Spleen (tissue), 11 donors: ENCODE measurements at regions not wholly inside any gene's neighbourhood (a gene's known extent, or its start where the extent isn't known, plus 50 kb on each side); places are given as distances from the start of the nearest gene placed in this dataset.

Source experiments
- DNase-seq: peaks from one replicate; pipeline ENCODE4 v3.0.0-alpha.2; 2020
- H3K27ac ChIP-seq, 8 donors: fragments of 200-600 bp; sonication (generic) in 7 of 8; 1 replicate in 4 of 8; 2 replicates in 4 of 8; pipeline versions ENCODE4 v1.5.0 to v1.8.0; 2016 to 2021; ENCODE audit warnings: inconsistent platforms in 4 of 8, mild to moderate bottlenecking in 4 of 8, moderate library complexity in 1 of 8
- H3K27me3 ChIP-seq, 7 donors: fragments of 200-600 bp; sonication (generic) in 6 of 7; replicated peaks in 1 of 7; 1 replicate in 4 of 7; 2 replicates in 3 of 7; pipeline versions ENCODE4 v1.5.0 to v1.8.0; 2016 to 2021; ENCODE audit warnings: inconsistent platforms in 3 of 7, mild to moderate bottlenecking in 1 of 7
- H3K36me3 ChIP-seq, 6 donors: fragments of 200-600 bp; sonication (generic) in 5 of 6; 1 replicate in 4 of 6; 2 replicates in 2 of 6; pipeline versions ENCODE4 v1.5.0 to v1.8.0; 2016 to 2021; ENCODE audit warnings: inconsistent platforms in 2 of 6
- H3K4me1 ChIP-seq, 6 donors: fragments of 200-600 bp; sonication (generic) in 5 of 6; 1 replicate in 3 of 6; 2 replicates in 3 of 6; pipeline versions ENCODE4 v1.5.0 to v1.8.0; 2016 to 2021; ENCODE audit warnings: inconsistent platforms in 3 of 6
- H3K4me3 ChIP-seq, 8 donors: fragments of 200-600 bp; sonication (generic) in 7 of 8; 1 replicate in 4 of 8; 2 replicates in 4 of 8; pipeline versions ENCODE4 v1.5.0 to v1.8.0; 2016 to 2021; ENCODE audit warnings: inconsistent platforms in 4 of 8, mild to moderate bottlenecking in 4 of 8, moderate library complexity in 2 of 8
- H3K9me3 ChIP-seq, 8 donors: fragments of 200-600 bp; sonication (generic) in 7 of 8; 1 replicate in 4 of 8; 2 replicates in 4 of 8; pipeline versions ENCODE4 v1.5.0 to v1.8.0; 2016 to 2021; ENCODE audit warnings: inconsistent platforms in 4 of 8
- POLR2A ChIP-seq, 3 donors: fragments of 450-650 bp; IDR thresholded peaks; one replicate each; pipeline ENCODE4 v1.5.1; 2017; ENCODE audit warnings: antibody characterized with exemption in 3 of 3, mild to moderate bottlenecking in 1 of 3
- POLR2AphosphoS5 ChIP-seq, 3 donors: sonication (generic); formaldehyde crosslinking; IDR thresholded peaks; one replicate each; pipeline ENCODE4 v1.5.1; 2017; ENCODE audit warnings: antibody characterized with exemption in 3 of 3
- WGBS, 5 donors: extraction: QIAGEN DNeasy Blood & Tissue Kit in 3 of 5; methylation state at CpG; one replicate each; pipeline versions ENCODE4 v1.1.5 to v1.1.7; 2013 to 2018; 5-methylcytosine and 5-hydroxymethylcytosine counted together
- intact Hi-C: fragments of 100-400 bp; cut with DNase I; formaldehyde crosslinking; loops from one replicate; pipeline ENCODE4 v1.15.0; 2023; ENCODE audit warnings: low total_unique reads
- TF ChIP-seq, protein P1 (sequence below), 11 experiments: fragments of 200-600 bp in 7 of 11; fragments of 450-650 bp in 4 of 11; sonication (generic) in 4 of 11; IDR thresholded peaks in 8 of 11; conservative IDR thresholded peaks in 3 of 11; 1 replicate in 7 of 11; 2 replicates in 4 of 11; pipeline versions ENCODE4 v1.4.0 to v1.8.0; 2016 to 2021; ENCODE audit warnings: antibody characterized with exemption in 11 of 11, inconsistent platforms in 4 of 11, mild to moderate bottlenecking in 1 of 11
- donor health status: healthy with polysubstance abuse.
- donor health status: DM: no; HTN: no; CAD: no; lungs with moderate emphysema.
- donor health status: DM: no; HTN: no; CAD: no.
- donor health status: Bipolar disorder and iron deficiency.
- donor health status: healthy.
- donor health status: DM: no; HTN: no; CAD: no.
- donor health status: DM: yes; HTN: yes; CAD: no.

DNA sequence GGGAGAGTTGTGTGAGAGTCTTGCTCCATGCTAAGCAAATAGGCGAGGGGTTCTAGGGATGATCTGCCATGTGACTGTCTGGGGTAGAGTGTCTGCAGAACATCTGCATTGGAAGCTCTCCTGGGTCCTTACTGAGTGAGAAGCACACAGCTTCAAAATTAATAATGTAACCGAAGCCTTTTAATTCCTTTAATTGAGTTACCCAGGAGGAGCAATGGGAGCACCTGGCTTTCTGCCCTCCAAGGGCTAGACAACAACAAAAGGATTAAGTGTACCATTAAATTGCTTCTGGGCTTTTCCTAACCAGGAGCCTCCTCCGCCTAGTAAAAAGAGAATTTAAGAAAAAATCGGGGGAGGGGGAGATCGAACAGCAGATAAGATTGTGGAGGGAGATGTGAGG lies 102.0 kb upstream of the TBX20 start:
- Histone ChIP-seq H3K9me3 (peaks cover 0 to 9% (median 0%) of the 10 kb centered on the region in 8 donors), H3K4me1 (no peaks in the 10 kb centered on the region), H3K4me3 (no peak overlapping the region), H3K36me3 (no peaks in the 10 kb centered on the region), H3K27ac (no peak overlapping the region), H3K27me3 (peaks cover 0 to 7% (median 0%) of the 10 kb centered on the region in 7 donors)
- no peak for TF ChIP-seq POLR2AphosphoS5 (IDR thresholded peaks at IDR 0.05)
- TF ChIP-seq, protein P1, sequence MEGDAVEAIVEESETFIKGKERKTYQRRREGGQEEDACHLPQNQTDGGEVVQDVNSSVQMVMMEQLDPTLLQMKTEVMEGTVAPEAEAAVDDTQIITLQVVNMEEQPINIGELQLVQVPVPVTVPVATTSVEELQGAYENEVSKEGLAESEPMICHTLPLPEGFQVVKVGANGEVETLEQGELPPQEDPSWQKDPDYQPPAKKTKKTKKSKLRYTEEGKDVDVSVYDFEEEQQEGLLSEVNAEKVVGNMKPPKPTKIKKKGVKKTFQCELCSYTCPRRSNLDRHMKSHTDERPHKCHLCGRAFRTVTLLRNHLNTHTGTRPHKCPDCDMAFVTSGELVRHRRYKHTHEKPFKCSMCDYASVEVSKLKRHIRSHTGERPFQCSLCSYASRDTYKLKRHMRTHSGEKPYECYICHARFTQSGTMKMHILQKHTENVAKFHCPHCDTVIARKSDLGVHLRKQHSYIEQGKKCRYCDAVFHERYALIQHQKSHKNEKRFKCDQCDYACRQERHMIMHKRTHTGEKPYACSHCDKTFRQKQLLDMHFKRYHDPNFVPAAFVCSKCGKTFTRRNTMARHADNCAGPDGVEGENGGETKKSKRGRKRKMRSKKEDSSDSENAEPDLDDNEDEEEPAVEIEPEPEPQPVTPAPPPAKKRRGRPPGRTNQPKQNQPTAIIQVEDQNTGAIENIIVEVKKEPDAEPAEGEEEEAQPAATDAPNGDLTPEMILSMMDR (IDR thresholded peaks at IDR 0.05 in 8 of 11, conservative IDR thresholded peaks at IDR 0.05 in 3 of 11) = no peak
- no peak for TF ChIP-seq POLR2A (IDR thresholded peaks at IDR 0.05)
- no peak for DNase-seq
- intact Hi-C loops = no loop called here
- 78 to 92% (median 85%) methylated on average over 5 of the region's 5 CpGs for WGBS, 5 donors

DNA sequence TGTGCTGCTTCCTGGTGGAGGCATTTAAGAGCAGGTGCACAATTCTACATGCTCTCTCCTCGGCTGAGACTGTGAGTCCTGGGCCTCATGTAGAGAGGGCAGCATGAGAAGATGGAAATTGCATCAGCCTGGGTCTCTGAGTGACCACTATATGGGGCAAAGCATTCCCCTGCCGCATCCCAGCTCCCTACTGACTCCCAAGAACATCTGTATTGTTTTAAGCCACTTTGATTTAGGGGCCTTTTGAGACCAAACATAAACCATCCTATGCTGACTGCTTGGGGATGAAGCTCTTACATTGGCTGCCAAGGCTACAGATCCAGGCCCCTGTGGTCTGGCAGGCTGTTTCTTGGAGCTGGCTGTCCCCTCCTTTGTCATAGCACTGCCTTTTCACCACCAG lies 101.3 kb upstream of the TBX20 start:
- 63 to 92% (median 84%) methylated on average over 2 of the region's 2 CpGs for WGBS, 5 donors
- Histone ChIP-seq H3K4me1 (no peaks in the 10 kb centered on the region), H3K36me3 (no peaks in the 10 kb centered on the region), H3K27me3 (peaks cover 0 to 7% (median 0%) of the 10 kb centered on the region in 7 donors), H3K9me3 (peaks cover 0 to 9% (median 0%) of the 10 kb centered on the region in 8 donors), H3K27ac (no peak overlapping the region), H3K4me3 (no peak overlapping the region)
- TF ChIP-seq POLR2A (IDR thresholded peaks at IDR 0.05) = no peak
- TF ChIP-seq, protein P1 (IDR thresholded peaks at IDR 0.05 in 8 of 11, conservative IDR thresholded peaks at IDR 0.05 in 3 of 11) = no peak
- TF ChIP-seq POLR2AphosphoS5 (IDR thresholded peaks at IDR 0.05) = no peak
- intact Hi-C loops = no loop called here
- DNase-seq = no peak

DNA sequence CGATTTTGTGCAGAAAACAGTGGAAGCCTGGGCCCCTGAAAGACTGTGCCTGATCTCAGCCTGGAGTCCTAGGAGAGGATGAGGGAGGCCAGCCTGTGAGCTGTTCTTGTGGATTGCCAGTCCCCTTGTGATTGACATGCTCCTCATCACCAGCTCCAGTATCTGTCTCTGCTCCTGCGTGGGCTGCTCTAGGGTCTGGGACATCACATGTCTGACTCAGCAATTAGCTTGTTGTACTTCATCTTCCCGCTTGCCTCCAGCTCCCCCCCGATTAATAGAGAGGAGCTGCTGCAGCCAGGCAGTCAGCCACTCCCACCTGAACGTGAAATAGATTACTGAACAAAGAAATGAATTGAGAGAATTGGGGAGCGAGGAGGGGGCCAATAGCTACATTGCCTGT lies 99.6 kb upstream of the TBX20 start:
- Histone ChIP-seq H3K27me3 (peaks cover 0 to 7% (median 0%) of the 10 kb centered on the region in 7 donors), H3K36me3 (no peaks in the 10 kb centered on the region), H3K4me1 (no peaks in the 10 kb centered on the region), H3K4me3 (no peak overlapping the region), H3K9me3 (peaks cover 0 to 7% (median 0%) of the 10 kb centered on the region in 8 donors), H3K27ac (no peak overlapping the region)
- TF ChIP-seq POLR2A (IDR thresholded peaks at IDR 0.05) (no peak), POLR2AphosphoS5 (IDR thresholded peaks at IDR 0.05) (no peak)
- TF ChIP-seq, protein P1 (IDR thresholded peaks at IDR 0.05 in 8 of 11, conservative IDR thresholded peaks at IDR 0.05 in 3 of 11) = no peak
- no peak for DNase-seq
- intact Hi-C loops = no loop called here
- WGBS, 5 donors = 59 to 75% (median 68%) methylated on average over 6 of the region's 6 CpGs

DNA sequence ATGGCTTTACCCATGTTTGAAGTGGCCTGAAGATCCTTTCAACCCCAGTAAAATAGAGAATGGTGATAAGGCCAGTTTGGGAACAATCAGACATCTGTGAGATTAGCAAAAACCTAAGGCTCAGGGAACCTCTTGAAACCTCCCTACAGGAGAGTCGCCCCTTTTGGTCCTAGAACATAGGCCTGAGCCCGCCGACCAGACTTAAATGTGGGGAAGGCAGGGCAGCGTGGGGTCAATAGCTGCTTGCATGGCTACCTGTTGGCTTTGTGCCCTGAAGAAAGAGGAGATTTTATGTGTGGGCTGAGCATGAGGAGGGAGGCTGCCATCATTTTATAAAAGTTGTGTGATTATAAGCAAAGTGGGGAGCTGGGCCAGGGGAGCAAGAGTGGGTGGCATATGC lies 97.6 kb upstream of the TBX20 start:
- 86 to 93% (median 91%) methylated on average over 4 of the region's 4 CpGs for WGBS, 5 donors
- TF ChIP-seq POLR2AphosphoS5 (IDR thresholded peaks at IDR 0.05) = no peak
- TF ChIP-seq, protein P1 (IDR thresholded peaks at IDR 0.05 in 8 of 11, conservative IDR thresholded peaks at IDR 0.05 in 3 of 11) = no peak
- TF ChIP-seq POLR2A (IDR thresholded peaks at IDR 0.05) = no peak
- no peak for DNase-seq
- intact Hi-C loops = no loop called here
- Histone ChIP-seq H3K9me3 (no peaks in the 10 kb centered on the region), H3K4me3 (no peak overlapping the region), H3K4me1 (no peaks in the 10 kb centered on the region), H3K27me3 (peaks cover 0 to 7% (median 0%) of the 10 kb centered on the region in 7 donors), H3K36me3 (no peaks in the 10 kb centered on the region), H3K27ac (no peak overlapping the region)
